ENCODE measurements at regions not wholly inside any gene's neighbourhood (a gene's known extent, or its start where the extent isn't known, plus 50 kb on each side); places are given as distances from the start of the nearest gene placed in this dataset.
"Not testable (repeated sequence)": the region's sequence is repeated elsewhere in the genome, so short reads cannot be mapped to it uniquely, and the experiment has no call there.

DNA sequence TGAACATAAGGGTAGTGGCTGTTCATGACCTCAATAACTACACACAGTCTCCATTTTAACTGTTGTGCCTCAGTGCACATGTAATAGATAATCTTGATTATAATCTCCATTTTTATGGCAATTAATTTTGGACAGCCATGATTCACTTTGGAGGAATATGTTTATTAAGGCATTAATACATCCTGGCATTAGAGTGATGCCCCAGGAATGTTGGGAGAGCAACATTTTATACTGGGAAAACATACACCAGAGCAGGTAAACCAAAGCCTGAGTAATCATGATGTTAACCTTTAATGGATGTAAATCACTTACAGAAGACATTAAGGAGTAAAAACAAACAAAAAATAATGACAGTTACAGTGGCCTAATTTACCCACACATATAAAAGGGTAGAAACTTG, 886.3 kb upstream of the RAG2 start:
- no peak for ATAC-seq

DNA sequence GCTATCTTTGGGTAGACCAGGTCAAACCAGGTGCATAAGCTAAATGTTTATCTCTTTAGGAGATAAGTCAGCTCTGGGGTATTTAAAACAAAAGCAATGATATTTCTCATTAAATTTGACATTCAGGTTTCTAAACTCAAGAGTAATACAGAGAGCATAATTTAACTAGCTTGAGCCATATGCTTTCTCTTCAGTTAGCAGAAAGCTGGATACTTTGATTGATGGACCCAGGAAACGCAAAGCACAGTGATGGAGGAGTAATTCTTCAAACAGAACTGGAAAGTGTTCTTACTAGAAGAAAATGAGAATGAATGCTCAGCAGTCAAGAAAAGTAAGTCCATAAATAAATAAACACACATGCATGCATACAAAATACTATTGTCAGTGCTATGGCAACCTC, 885.7 kb upstream of the RAG2 start:
- no peak for ATAC-seq

DNA sequence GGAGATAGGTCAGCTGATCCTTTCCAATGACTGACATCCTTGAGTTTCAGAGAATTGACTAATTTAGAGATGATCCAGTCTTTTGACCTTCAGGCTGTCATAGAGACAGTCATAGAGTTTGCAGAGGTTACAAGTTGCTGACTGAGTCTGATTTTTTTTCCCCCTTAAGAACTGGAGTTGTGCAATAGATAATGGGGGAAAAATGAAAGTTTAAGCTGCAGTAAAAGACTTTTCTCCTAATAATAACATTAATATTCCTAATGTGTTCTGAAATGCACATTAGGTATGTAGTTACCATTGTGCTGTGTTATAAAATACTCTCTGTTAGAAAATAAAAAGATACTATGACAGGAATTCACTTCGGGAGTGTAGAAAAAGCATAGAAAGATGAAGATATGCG, 876.9 kb upstream of the RAG2 start:
- ATAC-seq, result no peak

DNA sequence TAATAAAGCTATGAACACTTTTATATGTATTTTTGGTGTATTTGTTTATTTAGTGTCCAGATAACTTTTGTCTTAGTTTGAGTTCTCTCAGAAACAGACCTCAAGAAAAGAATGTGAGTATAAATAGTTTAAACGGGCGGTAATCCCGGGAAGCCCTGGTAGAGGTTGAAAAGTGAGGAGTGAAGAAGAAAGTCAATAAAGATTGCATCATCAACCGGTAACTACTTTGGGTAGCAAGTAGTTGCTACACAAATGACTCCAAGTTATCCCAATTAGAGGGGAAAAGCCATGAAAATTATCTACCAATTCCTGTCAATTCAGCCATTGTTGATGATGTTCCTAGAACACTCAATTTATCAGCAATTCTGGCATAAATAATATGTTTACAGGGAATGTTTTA, 870.3 kb upstream of the RAG2 start:
- ATAC-seq, result no peak

DNA sequence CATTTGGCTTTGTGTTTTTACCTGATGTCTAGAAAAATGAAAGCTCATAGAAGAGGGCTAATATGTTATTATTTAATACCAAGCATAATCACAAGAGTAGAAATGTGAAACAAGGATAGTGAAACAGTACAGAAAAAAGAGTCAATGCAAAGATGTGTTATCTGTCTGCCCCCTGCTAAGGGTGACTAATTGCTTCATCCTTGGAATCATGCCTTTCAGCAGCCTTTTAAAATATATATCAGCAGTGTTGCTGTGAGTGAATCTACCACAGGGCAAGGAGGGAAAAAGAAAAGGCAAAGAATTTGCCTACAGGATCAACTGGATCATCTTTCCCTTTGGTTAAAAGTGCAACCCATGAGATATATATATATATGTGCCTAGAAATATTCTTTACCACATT, 867.2 kb upstream of the RAG2 start:
- ATAC-seq, result no peak

DNA sequence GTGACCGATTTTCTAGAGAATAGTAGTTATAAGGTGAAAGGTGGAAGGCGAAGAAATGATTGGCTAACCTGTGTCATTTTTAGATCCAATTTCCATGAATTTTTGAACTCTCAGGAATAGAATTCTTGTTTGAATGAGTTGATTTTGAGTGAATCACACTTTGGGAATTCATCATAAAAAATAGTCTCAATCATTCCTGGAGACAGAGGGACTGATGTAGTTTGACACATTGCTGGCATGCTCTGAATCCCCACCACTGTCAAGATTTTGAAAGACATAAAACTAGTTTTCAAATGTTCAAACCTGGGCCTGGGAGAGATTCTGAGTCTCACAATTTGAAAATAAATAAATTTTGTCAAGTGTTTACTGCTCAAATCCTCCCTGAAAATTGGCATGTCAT, 861.4 kb upstream of the RAG2 start:
- no peak for ATAC-seq

DNA sequence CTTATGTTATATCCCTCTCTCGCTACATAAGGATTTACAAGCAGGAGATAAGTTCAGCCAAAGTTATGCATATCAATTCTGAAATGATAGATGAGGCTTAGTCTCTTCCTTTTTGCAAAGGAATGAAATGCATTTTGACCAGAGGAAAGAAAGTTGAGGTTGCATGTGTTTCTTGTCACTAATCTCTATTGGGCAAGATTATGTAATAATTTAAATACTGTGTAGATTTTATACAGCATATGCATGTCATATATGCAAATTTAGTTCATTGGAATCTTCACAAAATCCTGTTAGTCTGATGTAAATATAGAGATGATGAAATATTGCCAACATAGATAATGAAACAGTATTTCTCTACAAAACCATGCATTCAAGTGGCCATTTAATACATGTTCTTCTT, 858.7 kb upstream of the RAG2 start:
- no peak for ATAC-seq

DNA sequence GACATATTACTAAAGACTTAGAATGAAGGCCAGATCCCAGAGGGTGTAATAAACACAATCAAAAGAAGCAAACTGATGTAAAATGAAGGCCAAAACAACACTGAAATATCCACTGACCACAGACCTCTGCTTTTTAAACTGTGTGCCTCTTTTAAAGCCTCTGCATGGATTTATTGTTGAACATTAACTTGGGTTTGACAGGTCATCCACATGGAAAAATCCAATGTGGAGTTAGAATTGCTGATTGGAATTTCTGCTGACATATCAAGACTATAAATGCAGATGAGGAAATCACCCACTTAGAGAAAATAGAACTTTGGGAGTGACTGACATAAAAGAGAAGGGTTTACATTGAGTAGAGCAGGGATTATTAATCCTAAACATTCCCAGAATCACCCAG, 853.9 kb upstream of the RAG2 start:
- ATAC-seq, result no peak

DNA sequence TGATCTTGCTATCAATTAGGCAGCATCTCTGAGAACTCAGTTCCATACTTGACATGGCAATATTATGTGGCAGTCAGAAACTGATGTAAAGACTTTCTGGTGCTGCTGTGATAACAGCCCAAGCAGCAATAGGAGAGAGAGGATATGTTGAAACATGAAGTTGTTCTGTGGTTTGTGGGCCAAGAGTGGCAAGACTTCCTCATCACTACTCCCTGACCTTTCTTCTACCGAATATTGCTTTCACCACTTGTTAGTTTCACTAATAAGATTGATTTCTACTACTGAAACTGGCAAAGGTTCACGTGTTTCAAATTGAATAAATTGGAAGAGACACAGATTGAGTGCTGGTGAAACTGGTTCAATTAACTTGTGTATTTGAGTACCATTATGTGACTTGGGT, 852.6 kb upstream of the RAG2 start:
- ATAC-seq, result no peak

DNA sequence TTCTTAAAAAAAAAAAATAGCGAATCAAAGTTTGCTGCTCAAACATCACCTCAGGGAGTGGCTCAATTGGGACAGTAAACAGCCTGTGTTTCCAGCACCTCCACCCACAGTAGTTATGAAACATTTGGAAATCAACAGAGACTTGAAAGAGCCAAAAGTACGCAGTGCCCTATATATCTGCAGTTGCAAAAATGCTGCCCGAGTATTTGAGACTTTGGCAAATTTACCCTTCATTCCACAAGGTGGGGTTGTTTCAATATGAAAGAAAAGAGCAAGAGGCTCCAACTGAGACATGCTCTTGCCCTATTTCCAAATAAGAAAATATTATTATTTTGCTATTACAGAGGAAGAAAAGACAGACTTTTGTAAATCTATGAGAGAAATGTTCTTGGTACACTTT, 851.1 kb upstream of the RAG2 start:
- no peak for ATAC-seq

DNA sequence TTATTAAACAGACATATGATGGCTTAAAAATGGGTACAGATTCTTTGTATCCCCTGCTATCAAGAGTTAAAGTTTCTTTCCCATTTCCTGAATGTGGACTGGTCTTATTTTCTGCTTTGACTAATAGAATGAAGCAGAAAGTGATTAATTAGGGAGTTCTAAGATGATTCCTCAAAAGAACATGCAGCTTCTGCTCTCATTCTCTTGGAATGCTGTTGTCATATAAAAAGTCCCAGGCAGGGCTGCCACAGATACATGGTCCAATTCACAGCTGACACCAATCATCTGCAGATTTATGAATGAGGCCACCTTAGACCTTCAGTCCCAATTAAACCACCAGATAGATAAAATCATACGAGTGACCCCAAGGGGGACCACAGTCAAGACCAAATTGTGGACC, 844.5 kb upstream of the RAG2 start:
- no peak for ATAC-seq

DNA sequence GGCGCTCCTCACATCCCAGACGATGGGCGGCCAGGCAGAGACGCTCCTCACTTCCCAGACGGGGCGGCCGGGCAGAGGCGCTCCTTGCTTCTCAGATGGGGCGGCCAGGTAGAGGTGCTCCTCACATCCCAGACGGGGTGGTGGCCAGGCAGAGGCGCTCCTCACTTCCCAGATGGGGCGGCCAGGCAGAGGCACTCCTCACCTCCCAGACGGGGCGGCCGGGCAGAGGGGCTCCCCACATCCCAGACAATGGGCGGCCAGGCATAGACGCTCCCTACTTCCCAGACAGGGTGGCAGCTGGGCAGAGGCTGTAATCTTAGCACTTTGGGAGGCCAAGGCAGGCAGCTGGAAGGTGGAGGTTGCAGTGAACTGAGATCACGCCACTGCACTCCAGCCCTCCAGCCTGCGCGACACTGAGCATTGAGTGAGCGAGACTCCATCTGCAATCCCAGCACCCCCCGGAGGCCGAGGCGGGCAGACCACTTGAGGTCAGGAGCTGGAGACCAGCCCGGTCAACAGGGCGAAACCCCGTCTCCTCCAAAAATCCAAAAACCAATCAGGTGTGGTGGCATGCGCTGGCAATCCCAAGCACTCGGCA, 833.7 kb upstream of the RAG2 start:
- not testable (repeated sequence) for ATAC-seq

DNA sequence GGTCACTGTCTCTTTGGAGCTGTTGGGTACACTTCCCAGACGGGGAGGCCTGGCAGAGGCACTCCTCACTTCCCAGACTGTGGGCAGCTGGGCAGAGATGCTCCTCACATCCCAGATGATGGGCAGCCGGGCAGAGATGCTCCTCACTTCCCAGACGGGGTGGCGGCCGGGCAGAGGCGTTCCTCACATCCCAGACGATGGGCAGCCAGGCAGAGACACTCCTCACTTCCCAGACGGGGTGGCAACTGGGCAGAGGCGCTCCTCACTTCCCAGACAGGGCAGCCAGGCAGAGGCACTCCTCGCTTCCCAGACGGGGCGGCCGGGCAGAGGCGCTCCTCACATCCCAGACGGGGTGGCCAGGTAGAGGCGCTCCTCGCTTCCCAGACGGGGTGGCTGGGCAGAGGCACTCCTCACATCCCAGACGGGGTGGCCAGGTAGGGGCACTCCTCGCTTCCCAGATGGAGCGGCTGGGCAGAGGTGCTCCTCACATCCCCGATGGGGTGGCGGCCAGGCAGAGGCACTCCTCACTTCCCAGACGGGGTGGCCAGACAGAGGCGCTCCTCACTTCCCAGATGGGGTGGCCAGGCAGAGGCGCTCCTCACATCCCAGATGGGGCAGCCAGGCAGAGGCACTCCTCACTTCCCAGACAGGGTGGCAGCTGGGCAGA, 833.1 kb upstream of the RAG2 start:
- not testable (repeated sequence) for ATAC-seq

DNA sequence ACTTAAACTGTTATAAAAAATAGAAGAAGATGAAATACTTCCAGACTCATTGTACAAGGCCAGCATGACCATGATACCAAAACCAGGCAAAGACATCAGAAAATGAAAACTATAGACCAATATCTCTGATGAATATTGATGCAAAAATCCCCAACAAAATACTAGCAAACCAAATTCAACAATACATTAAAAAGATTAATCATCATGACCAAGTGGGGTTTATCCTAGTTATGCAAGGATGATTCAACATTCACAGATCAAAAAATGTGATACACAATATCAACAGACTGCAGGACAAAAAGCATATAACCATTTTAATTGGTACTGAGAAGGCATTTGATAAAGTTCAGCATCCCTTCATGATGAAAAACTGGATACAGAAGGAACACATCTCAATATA, 824.5 kb upstream of the RAG2 start:
- no peak for ATAC-seq

DNA sequence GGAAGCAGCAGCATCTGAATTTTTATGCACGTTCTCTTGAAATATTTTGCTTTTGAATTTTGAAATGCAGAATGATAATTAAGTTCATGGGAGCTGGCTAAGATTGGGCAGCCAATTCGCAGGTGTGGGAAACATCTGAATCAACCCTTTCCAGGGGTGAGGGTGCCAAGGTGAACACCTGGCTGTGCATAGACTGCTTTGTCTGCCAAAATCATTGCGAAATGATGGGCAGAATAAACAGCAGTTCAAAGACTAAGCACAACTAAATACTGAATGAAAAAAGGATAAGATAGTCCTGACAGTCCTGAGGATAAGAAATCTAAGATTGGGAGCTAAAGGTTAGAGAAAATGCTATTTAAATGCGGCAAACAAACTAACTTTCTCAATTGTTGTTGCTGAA, 813.3 kb upstream of the RAG2 start:
- no peak for ATAC-seq

DNA sequence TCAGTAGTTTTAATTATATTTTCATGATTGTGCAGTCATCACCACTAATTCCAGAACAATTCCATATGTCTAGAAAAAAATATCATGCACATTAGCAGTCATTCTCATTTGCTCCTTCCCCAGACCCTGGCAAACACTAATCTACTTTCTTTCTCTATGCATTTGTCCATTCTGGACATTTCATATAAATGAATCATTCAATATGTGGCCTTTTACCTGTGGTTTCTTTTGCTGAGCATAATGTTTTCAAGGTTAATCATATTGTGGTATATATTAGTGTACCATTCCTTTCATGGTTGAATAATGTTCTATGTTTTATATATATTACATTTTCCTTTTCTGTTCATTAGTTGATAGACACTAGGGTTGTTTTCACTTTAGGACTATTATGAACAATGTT, 811.1 kb upstream of the RAG2 start:
- no peak for ATAC-seq

DNA sequence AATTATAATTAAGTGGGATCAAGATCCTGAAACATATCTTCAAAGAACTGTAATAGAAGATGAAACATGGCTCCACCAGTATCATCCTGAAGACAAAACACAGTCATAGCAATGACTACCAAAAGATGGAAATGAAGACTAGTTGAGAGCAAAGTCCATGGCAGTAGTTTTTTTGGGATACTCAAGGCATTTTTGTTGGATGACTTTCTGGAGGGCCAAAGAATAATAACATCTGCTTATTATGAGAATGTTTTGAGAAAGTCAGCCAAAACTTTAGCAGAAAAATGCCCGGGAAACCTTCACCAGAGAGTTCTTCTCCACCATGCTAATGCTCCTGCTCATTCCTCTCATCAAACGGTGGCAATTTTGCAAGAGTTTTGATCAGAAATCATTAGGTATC, 809.4 kb upstream of the RAG2 start:
- no peak for ATAC-seq

DNA sequence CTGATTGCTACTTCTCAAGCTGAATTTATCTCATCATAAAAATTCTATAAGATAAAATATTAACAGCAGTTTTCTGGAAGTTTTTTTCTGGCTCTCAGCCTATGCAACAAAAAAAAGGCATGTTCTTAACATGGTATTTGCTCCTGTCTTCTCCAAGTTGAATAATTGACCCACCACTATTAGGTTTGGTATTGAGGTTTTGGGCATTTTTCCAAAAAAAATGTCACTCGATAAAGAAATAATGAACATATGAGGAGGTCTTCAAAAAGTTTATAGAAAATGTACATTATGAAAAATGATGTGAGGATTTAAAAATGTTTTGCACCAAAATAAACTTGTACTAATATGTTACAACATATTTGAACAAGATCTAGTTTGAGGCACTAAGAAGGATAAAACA, 808.6 kb upstream of the RAG2 start:
- no peak for ATAC-seq

DNA sequence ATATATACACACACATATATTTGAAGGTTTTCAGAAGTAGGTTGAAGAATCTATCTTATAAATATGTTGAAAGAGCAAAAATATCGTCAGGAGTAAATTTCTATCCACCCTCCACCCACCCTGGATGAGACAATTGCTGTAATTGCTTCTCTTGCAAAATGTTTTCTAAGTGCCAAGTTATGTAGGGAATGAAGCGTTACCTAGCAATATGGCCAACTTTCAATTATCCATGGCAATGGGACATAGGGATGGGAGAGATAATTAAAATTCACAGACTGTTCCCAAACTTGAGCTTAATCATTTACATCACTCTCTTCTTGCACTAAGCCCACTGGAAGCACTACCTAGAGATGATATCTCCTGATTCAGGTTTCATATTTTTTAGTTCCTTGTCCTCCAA, 806.2 kb upstream of the RAG2 start:
- no peak for ATAC-seq

DNA sequence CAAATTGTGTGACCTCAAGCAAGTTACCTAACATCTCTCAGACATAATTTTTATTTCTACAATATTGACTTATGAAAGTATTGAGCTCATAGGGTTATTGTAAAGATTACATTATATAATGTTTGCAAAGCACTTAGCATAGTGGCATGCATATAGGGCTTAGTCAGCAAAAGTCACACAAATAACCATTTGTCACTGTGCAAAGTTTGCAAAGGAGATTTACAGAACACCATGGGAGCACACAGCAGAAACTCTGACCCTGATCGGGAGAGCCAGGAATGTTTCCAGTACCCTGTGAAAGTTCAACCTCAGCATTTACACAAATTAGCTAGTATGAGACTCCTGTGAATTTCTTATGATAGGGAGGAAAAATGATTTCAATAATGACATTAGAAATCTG, 804.6 kb upstream of the RAG2 start:
- ATAC-seq, result no peak

DNA sequence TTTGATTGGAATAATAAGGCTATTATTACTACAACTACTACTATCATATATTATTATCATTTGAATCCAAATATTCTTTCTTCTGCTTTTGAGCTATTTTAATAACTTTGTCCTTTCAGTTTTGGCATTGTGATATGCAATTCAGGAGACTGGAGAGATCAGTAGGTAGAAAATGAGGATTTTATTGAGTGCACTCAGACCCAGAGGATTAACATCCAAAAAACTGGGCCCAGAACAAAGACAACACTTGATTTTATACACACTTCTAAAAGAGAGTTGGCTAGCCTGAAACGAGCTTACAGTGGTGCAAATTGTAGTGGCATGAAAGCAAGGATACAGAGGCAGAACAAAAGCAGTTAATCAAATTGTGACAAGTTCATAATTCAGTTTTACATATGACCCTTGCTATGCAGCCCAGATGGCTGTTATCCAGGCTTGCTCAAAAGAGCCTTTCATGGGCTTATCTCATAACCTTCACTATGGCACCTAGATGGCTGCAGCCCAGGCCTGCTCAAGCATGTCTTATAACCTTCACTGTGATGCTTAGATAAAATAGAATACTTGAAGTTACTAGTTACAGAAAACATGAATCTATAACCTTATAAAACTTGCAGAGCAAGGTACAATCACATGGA, 796.3 kb upstream of the RAG2 start:
- no peak for ATAC-seq

DNA sequence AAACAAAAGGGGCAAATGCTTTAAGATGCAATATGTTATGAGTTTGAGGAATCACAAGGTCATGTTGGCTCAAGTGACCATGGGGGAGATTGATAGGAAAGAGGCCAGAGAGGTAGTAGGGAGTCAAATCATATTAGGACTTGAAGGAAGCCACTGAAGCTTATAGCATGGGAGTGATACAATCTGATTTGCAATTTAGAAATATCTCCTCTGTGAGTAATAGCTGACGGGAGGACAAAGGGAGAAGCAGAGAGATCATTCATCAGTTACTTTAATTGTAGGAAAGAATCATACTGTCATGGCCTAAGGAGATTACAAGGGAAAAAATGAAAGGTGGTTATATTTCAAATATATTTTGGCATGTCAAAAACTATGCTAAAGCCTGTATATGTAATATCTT, 793.6 kb upstream of the RAG2 start:
- no peak for ATAC-seq

DNA sequence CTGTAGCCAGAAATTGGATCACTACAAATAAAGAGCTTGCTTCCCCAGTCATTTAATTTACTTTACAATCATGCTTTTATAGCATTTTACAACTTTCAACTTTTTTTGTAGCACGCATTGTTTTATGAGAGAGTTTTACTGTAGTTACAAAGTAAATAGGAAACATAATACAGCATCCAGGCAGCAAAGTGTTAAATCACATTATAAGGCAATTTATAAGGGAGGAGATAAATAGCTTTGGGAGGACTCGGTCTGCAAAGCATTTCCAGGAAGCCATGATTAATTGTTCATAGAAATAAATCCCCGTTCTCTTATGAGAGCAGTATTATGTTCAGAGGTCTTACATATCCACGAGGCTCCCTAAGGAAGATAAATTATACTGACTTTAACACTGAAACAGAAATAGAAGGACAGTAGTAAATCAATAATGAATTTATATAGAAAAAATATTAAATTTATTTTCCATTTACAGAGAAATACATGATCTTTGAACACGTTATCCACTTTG, 792.6 kb upstream of the RAG2 start:
- no peak for ATAC-seq

DNA sequence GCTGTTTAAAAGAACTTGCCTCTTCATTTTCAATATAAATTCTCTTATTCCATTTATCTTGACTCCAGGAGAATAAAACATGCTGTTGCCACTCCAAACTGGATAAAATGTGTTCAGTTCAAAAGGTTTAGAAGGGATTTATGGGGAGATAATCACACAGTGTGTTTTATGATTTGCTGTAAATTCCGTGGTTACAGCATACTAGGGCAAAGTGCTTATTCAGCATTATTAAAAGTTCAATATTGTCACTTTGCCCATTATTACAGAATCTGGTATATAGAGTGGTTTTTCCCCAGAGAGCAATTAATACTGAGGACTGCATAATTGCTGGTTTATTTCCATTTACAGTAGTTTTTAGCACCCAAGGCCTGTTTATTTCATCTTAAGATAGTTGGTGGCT, 780.9 kb upstream of the RAG2 start:
- no peak for ATAC-seq

DNA sequence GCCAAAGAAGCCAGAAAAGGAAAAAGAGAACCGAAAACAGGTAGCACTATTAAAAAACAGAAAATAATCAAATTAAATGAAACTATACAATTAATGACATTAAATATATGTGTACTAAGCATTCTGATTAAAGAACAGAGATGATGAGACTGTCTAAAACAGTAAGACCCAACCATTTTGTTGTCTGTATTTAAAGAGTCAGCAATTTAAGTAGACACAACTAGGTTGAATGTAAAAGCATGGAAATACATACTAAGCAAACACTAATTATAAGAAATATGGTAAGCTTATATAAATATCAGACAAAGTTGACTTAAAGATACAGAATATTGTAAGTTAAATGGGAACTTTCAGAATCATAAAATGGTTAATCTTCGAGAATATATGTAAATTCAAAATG, 774.6 kb upstream of the RAG2 start:
- ATAC-seq, result no peak
